22Rv1 (cell line): ENCODE measurements at regions not wholly inside any gene's neighbourhood (a gene's known extent, or its start where the extent isn't known, plus 50 kb on each side); places are given as distances from the start of the nearest gene placed in this dataset.

Source experiments
- H3K27ac ChIP-seq: fragments of 450-650 bp; 2 replicates; pipeline ENCODE4 v1.5.1; 2017
- CTCF ChIP-seq: fragments of 450-650 bp; IDR thresholded peaks from 2 replicates; pipeline ENCODE4 v1.5.1; 2017; ENCODE audit warnings: mild to moderate bottlenecking
- ZFX ChIP-seq: fragments of 450-650 bp; IDR thresholded peaks from 2 replicates; pipeline ENCODE4 v1.6.1; 2017; ENCODE audit warnings: antibody characterized with exemption, borderline replicate concordance

GRCh38 chr13:76231522-76232167 lies 595.5 kb downstream of the LMO7 start:
- H3K27ac ChIP-seq = no peak overlapping the region
- no peak for TF ChIP-seq CTCF
- TF ChIP-seq ZFX = no peak

GRCh38 chr13:76229281-76229680 lies 593.2 kb downstream of the LMO7 start:
- no peak for TF ChIP-seq CTCF
- TF ChIP-seq ZFX = no peak

GRCh38 chr13:76226941-76227340 lies 590.8 kb downstream of the LMO7 start:
- TF ChIP-seq ZFX (no peak), CTCF (no peak)
- H3K27ac ChIP-seq = no peak overlapping the region

More at GRCh38 chr13:76229281-76229680, 593.2 kb downstream of the LMO7 start:
- H3K27ac ChIP-seq = no peak overlapping the region

- no peak overlapping the region for H3K27ac ChIP-seq
- TF ChIP-seq CTCF = no peak
- no peak for TF ChIP-seq ZFX
Measured at GRCh38 chr13:76225815-76226489, 589.8 kb downstream of the LMO7 start.

- TF ChIP-seq ZFX (no peak), CTCF (no peak)
- no peak overlapping the region for H3K27ac ChIP-seq
Measured at GRCh38 chr13:76223999-76224398, 587.9 kb downstream of the LMO7 start.

GRCh38 chr13:76223565-76223964 lies 587.4 kb downstream of the LMO7 start:
- TF ChIP-seq ZFX (no peak), CTCF (no peak)
- no peak overlapping the region for H3K27ac ChIP-seq

GRCh38 chr13:76222511-76222910 lies 586.4 kb downstream of the LMO7 start:
- H3K27ac ChIP-seq = no peak overlapping the region
- no peak for TF ChIP-seq ZFX
- no peak for TF ChIP-seq CTCF
